GM19324 (cell line): ENCODE measurements at regions not wholly inside any gene's neighbourhood (a gene's known extent, or its start where the extent isn't known, plus 50 kb on each side); places are given as distances from the start of the nearest gene placed in this dataset.

Experiments
- ATAC-seq: cut with Tn5 transposase; IDR thresholded peaks from one replicate; pipeline ENCODE4 v1.9.1; 2021; ENCODE audit warnings: mild to moderate bottlenecking, moderate library complexity; ENCODE audit not compliant: unreplicated experiment, low FRiP score

DNA sequence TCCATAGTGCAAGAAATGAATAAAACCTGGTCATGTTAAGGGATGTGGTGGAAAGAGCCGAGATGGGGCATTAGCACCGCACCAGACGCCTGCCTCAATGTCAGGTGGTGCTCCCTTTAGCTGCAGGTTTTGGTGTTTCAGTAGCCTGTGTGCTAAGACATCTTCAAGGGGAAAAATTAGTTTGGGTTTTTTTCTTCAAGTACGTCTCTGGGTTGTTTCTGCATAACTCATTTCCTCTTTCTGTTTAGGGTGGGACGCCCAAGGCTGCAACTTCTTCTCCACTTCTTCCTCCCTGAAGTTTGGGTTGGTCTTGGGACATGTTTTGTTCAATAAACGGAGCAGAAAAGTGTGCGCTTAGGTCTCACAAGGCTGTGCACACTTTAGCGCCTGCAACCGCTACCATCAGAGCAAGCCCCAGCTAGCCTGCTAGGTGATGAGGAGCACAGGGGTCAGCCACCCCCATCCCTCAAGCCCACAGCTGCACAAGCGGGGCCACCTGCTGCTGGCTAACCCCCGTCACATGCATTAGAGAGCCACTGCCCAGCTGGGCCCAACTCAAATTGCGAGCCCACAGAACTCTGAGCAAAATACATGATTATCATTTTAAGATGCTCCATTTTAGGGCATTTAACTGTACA lies 1495.7 kb downstream of the TBC1D22A start:
- ATAC-seq = no peak

DNA sequence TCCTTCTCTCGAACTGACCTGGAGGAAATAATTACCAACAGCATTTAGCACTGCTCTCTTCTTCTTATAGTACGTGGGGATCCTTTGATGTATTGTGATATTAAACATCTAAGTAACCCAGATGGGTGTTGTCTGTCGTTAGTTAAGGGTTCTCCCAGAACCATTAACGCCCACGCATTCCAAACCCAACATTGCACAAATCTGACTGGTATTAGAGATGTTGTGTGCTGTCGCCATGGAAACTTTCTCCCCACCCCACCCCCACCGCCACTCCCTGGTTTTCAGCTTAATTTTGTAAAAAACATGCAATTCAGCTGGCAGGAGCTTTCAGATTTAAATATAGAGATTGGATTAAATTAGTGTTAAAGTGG lies 1495.2 kb downstream of the TBC1D22A start:
- no peak for ATAC-seq

DNA sequence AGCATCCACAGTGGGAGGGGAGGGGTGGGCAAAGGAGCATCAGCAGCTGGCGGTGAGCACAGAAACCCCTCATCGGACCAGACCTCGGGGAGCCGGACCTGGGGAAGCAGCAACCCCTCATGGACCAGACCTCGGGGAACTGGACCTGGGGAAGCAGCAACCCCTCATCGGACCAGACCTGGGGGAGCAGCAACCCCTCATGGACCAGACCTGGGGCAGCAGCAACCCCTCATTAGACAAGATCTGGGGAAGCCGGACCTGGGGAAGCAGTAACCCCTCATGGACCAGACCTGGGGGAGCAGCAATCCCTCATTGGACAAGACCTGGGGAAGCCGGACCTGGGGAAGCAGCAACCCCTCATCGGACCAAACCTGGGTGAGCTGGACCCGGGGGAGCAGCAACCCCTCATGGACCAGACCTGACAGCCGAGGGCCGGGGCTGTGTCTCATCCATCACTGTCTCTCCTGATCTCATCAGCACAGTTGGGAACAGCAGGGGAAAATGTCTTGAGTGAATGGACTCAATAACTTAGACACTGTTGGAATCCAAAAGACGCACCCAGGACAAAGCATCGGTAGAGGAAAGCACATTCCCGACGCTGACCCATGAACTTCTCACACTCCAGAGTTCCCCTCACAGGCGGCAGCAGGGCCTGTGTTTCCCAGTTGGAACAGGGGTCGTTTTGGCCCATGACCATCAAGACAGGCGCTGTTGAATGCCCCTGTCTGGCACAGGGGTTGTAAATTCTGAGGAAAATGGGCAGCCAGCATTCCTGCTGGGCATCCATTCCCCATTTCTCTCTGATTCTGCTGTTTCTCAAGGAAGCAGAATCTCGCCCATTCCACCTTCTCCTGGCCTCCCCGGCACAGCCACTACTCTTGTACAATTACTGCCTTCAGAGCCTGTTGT lies 1494.6 kb downstream of the TBC1D22A start:
- ATAC-seq = no peak

DNA sequence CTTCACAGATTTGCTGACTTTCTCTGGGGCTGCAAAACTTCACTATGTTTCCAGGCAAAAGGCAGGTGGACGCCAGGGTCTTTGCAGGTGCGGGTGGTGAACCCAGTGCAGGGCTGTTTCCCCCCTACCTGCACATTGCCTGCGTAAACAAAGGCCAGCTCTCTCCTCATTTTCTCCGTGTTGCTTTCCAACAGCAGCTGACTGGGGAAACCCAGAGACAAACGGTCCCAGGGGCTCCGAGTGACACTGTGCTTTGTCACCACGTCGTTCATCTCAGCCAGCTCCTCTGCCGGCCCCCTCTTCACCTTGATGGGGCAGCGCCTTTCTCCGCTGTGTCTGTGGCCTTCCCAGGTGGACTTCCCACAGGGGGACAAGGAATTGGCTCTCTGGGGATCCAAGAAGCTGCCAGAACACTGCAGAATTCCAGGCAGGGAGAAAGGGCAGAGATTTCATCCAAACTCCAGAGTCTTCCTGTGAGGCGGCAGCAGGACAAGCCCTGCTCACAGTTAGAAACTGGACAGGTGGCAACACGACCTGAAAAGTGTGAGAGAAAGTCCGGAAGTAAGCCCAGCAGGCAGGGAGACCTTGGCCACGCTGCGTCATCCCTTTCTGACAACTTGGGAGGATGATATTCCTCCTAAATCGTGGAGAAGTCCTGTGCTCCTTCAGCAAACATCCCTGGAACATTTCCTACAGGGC lies 1493.7 kb downstream of the TBC1D22A start:
- no peak for ATAC-seq

DNA sequence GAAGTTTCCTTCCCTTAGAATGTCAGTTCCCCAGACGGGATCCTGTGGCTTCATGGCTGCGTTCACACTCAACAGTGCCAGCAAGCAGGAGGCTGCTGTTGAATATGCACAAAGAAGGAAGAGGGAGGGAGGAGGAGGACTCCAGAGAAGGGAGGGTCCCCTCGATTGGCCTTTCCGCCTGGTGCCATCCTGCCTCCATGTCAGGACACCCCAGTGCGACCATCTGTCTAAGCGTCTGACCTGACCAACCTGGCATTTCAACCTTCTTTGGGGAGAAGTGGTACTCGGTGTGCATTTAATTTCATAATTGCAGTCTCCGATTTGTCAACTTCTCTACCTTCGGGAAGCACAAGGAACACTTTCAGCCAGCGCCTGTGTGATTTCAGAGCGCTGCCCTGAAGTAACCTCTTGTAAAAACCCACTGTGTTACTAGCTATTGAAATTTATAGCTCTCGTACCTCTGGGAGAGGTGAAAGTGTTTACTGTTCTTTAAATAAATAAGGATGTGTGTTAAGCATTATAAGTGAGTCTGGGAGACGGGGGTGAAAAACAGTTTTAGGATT lies 1491.9 kb downstream of the TBC1D22A start:
- ATAC-seq = no peak

DNA sequence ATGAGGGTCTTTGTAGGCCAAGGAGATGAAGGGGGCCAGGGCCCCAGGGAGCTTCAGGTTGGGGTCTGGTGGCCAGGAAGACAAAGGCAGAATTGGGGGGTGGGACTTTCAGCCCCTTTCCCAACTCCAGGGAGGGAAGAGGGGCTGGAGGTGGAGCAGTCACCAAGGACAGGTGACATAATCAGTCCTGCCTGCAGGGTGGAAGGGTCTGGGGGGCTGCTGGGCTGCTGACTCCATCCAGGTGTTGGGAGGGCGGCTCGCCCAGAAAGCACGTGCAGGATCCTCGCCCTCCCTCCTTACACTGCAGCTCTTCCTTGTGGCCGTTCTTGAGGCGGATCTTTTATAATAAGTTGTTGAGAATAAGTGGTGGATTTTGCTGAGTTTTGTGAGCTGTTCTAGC lies 1491.1 kb downstream of the TBC1D22A start:
- no peak for ATAC-seq

DNA sequence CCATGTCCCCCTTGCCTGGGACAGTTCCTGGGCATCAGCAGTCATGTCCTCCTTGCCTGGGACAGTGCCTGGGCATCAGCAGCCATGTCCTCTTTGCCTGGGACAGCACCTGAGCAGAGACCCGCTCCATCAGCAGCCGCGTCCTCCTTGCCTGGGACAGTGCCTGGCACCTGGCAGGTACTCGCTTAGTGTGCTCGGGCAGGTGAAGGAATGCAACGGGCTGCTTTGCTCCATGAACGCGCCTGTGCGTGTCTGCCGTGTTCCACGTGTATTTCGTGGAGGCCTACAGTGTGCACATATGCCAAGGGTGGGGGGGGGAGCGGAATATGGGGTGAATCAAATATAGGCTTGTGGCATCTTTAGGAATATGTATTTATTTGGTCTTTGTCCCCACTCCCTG lies 1490.7 kb downstream of the TBC1D22A start:
- no peak for ATAC-seq

DNA sequence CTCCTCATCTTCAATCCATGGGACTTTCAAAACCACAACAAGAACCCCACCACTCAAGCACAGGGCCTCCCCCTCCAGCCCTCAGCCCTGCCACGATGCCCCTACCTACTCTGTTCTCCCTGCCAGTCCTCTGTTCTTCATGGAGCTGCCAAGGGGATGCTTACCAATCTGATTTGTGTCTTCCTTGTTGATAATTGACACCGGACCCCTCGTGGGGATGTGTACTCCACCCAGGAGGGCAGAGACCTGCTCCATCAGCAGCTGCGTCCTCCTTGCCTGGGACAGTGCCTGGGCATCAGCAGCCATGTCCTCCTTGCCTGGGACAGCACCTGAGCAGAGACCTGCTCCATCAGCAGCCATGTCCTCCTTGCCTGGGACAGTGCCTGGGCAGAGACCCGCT lies 1489.2 kb downstream of the TBC1D22A start:
- no peak for ATAC-seq

DNA sequence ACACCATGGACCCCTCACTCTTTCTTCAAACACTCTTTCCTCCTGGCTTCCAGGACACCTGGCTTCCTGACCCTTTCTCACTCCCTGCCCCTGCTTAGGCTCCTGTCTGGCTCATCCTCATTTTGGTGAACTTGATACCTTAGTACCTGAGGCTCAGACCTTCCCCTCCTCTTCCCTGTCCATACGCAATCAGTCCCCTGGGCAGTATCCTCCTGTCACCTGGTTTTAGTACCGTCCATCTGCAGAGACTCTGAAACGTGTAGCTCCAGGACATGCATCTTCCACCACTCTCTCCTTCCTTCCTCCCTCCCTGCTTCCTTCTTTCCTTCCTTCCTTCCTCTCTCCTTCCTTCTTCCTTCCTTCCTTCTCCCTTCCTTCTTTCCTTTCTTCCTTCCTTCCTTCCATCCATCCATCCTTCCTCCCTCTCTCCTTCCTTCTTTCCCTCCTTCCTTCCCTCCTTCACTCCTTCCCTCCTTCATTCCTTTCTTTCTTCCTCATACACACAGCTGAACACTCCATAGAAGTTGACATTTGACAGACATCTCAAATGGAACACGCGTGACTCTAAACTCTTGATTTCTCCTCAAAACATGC lies 1488.6 kb downstream of the TBC1D22A start:
- no peak for ATAC-seq

DNA sequence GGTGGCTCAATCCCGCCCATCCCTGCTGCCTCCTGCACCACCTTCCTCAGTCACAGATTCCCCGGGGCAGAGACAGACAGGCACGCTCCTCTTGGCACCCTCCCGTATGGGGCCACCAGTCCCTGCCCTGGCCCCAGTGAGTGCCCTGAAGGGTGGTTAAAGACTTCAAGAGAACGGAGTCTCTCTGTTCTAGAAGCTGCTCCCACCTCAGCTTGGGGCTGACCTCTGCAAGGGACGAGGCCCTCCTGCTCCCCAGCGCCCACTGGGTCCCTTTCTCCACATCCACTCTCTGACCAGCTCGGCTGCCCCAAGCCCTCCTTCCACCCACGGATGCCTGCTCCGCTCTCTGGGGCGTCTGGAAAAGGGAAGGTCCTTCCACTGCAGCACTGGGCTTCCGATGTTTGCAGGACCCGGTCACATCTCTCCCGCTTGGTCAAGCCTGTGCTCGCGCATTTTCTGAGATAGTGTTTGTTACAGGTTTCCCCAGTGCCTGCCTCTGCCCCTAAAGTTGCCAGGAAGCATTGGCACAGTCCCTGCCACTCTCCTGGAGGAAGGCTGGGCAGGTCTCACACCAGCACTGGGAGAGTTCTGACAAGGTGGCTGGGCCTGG lies 1487.9 kb downstream of the TBC1D22A start:
- no peak for ATAC-seq

DNA sequence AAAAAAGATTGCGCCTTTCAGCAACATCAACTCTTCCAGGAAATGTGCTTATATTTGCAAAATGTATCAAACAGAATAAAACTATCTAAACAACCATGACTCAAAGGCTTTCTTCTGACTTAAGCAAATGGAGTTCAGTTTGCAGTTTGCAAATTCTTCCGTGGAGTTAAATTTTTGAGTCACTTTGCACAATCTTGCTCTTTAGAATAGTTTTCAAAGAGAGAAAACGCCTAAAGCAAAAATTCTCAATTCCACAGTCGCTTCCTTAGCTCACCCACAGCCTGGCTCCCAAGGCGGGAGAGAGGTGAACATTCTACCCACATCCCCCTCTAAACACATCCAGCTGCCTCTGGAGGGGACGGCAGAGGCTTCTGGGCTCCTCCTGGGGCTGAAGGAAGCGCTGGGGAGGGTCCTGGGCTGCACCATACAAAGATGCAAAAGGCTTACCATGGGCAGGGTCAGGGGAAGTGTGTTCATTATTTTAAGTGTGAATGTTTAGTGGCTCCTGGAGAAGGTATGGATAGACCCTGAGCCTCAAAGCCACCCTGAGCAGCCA lies 1487.3 kb downstream of the TBC1D22A start:
- no peak for ATAC-seq

DNA sequence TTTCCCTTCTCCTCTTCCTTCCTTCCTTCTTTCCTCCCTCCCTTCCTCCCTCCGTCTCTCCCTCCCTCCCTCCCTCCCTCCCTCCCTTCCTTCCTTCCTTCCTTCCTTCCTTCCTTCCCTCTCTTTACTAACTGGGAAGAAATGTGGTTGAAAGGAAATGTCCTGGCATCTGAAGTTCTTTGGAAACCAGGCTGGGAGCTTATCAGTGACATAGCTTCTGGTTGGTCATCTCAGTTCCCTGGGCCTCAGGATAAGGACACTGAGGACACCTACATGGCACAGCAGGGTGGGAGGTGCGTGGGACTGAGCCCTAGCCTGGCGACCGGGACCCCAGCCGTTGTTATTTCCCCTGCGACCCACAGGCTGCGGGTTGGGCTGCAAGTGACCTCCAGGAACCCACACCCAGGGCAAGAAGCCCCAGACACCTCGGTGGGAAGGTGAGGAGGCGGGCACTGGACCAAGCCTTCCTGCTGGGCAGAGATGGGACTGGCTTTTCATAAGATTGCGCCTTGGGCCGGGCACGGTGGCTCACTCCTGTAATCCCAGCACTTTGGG lies 1486.5 kb downstream of the TBC1D22A start:
- ATAC-seq = no peak

DNA sequence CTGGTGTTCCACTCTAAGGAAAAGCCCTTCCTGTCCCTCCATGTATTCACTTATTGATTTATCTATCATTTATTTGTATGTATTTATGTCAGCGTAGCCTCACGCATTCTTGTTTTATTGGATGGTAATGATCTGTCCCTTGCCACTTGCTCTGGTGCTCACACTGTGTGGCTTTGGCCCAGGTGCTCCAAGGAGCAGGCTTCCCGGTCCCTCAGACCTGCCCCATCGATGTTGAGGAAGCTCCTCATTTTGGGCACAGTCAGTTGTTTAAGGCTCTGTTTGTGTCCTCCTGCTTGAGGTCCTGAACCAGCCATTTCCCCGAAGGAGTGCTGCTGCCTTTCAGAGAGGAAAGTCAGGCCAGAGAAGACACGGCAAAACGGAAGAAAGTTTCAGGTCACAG lies 1485.4 kb downstream of the TBC1D22A start:
- no peak for ATAC-seq

DNA sequence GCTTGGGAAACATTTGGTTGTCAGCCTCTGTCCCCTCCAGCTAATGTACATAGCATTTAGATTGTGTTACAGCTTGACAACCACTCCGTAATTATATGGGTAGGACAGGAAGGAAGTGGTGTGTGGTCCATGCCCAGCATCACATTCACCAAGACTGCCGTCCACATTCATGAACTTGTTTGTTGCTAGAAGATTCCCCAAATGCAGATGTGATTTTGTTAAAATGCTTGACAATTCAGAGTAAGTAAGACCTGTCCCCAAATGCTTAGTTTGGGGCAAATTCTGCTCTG lies 1482.7 kb downstream of the TBC1D22A start:
- ATAC-seq = no peak

DNA sequence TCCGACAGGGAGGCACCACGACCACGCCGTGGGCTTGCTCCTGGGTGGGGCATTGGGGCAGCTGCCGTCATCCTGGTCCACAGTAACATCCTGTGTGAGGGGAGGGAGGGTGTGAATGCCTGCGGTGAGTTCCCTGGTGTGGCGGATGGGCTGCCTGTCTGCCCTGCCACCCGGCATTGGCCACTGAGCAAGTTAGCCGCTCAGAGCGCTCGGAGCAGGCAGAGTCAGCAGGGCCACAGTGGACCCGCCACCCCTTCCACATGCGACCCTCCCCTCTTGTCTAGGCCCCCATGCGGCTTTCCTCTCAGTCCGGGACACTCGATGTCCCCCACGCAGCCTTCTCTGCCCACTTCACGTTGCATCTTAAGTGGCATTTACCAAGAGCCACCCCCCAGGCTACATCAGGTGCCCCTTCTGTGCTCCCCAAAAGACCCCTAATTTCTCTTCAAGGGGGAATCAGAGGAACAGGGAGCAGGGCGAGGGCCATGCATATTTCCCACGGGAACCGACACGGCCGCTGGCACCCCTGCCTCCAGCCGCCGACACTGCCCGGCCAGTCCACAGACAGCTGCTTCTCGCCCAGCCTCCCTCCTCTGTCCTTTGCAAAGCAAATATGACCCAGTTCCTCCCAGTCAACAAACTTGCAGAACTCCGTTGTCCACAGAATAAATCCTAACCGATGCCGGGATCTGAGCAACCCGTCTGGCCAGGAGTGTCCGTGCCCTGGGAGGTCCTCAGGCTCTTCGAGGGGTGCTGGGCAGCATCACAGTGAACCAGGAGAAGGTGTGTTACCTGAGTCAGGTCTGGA lies 1482.1 kb downstream of the TBC1D22A start:
- no peak for ATAC-seq

DNA sequence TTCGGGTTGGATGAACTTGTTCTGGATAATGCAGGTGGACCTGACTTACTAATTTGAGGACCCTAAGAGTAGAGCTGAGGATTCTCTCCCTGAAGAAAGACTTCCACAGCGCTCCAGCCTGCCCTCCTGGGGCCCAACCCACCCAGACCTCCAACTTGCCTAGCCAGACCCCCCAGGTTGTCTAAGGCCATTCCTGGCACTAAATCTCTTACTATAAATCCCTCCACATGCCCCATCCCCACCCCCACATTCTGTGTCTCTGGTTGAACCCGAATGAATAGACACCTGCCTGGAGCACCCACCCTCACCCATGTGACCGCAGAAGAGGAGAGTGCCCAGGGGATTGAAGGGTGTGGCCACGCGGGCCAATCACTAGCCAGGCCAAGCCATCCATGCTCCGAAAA lies 1480.0 kb downstream of the TBC1D22A start:
- no peak for ATAC-seq

DNA sequence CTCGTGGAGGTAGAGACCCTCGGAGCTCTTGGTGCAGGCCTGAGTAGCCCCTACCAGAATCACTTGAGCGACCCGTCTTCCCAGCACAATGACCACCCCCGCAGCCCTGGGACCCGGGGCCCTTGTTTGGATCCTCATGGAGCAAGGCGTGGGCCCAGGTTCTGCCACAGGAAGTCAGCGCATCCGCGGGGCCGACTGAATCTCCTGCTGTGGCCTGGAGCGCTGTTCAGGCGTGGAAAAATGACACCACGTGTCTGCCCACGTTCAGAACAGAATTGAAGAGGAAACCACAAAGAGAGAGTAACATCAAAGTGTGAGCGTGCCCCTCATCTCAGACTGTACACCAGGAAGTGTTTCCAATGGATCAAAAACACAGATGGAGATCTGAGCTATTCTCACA lies 1479.2 kb downstream of the TBC1D22A start:
- no peak for ATAC-seq

DNA sequence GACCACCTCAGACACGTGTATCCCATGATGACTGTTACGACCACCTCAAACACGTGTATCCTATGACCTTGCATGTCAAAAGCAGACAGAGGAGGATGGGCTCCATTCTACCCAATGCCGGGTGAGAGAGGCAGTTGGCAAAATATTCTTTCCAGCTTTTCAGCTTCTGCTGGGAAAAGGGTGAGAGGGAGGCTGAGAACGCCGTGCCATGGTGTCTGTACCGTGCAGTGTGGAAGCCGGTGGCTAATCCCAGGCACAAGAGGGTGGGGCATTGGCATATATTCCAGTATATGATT lies 1478.4 kb downstream of the TBC1D22A start:
- no peak for ATAC-seq

DNA sequence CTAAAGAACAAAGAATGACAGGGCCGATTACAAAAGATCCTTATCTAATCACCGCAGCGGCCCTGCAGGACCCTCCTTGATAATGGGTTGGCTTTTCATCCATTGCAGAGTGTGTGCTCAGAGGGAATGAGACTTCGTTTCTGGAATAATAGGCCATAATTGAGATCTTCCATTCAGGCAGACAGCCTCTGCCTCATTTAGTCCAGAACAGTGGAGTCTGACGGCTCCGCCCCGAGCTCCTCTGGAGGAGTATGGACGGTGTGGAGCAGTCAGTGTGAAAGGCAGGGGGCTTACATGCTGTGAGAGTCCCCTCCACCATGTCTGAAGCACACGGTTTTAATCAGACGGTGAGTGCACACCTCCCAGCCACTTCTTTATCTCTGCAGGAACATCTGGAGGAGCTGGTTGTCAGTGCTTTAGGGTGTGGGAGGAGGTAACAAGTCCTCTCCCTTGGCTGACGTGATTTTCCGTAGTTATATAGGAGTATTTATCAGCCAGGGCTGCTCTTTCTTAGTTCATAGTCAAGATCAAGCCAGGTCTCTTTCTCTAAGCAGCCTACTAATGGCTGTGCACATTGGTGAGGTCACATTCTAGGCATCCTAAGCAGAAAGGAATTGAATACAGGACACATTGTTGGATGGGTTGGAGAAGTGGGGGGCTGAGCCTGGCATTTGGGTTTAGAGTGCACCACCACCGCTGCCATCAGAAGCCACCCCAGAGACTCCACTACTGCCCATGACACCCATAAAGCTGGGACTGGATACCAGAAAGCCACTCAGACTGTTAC lies 1477.9 kb downstream of the TBC1D22A start:
- ATAC-seq = no peak
